A673 (cell line): ENCODE measurements at regions not wholly inside any gene's neighbourhood (a gene's known extent, or its start where the extent isn't known, plus 50 kb on each side); places are given as distances from the start of the nearest gene placed in this dataset.

Source experiments
- BruUV-seq: library from RNA; stranded (reverse); fragments of 400-500 nt; replicated peaks from 2 replicates; lab custom pipeline; 2021; lab: Mats Ljungman, UMichigan
- CTCF ChIA-PET: fragments of 300-600 bp; sonication (Branson Sonifier 250); formaldehyde crosslinking; loops from one replicate; lab custom pipeline; 2022; ENCODE audit warnings: antibody characterized with exemption; lab: Charles Lee
- POLR2A ChIA-PET: fragments of 300-600 bp; sonication (Branson Sonifier 250); formaldehyde crosslinking; loops from one replicate; lab custom pipeline; 2022; ENCODE audit warnings: antibody characterized with exemption; ENCODE audit not compliant: low non-redundant PET; lab: Charles Lee
- DNase-seq: peaks from one replicate; pipeline ENCODE4 v3.0.0-alpha.2; 2015; ENCODE audit warnings: low spot score
- H3K27ac ChIP-seq: fragments of 200-600 bp; sonication (generic); 2 replicates; pipeline ENCODE4 v1.5.1; 2016; ENCODE audit warnings: mixed run types, low read depth, mild to moderate bottlenecking, mixed read lengths, antibody characterized with exemption, low read length; ENCODE audit not compliant: poor library complexity, severe bottlenecking
- H3K27me3 ChIP-seq: fragments of 200-600 bp; sonication (generic); replicated peaks from 2 replicates; pipeline ENCODE4 v1.6.1; 2017; ENCODE audit warnings: mixed run types, low read depth, mild to moderate bottlenecking, mixed read lengths, antibody characterized with exemption, low read length; ENCODE audit not compliant: insufficient read depth, poor library complexity
- H3K36me3 ChIP-seq: fragments of 200-600 bp; sonication (generic); 2 replicates; pipeline ENCODE4 v1.6.1; 2016; ENCODE audit warnings: mixed run types, mild to moderate bottlenecking, mixed read lengths, antibody characterized with exemption, low read length; ENCODE audit not compliant: insufficient read depth, poor library complexity, severe bottlenecking
- H3K4me1 ChIP-seq: fragments of 200-600 bp; sonication (generic); 2 replicates; pipeline ENCODE4 v1.6.1; 2017; ENCODE audit warnings: mixed run types, mild to moderate bottlenecking, mixed read lengths, antibody characterized with exemption, low read length; ENCODE audit not compliant: insufficient read depth, poor library complexity, severe bottlenecking
- H3K4me3 ChIP-seq: fragments of 200-600 bp; sonication (generic); 2 replicates; pipeline ENCODE4 v1.5.1; 2016; ENCODE audit warnings: low read depth, mixed run types, mild to moderate bottlenecking, mixed read lengths, low read length; ENCODE audit not compliant: poor library complexity, severe bottlenecking
- H3K9me3 ChIP-seq: fragments of 200-600 bp; sonication (generic); 2 replicates; pipeline ENCODE4 v1.6.1; 2016; ENCODE audit warnings: mixed run types, low read depth, mild to moderate bottlenecking, mixed read lengths, antibody characterized with exemption, low read length; ENCODE audit not compliant: poor library complexity, severe bottlenecking
- CTCF ChIP-seq: fragments of 300-800, 200-600 bp; sonication (generic); conservative IDR thresholded peaks from 2 replicates; pipeline ENCODE4 v1.5.1; 2017; ENCODE audit warnings: low read depth, mild to moderate bottlenecking, antibody characterized with exemption, low read length, moderate library complexity, mixed read lengths
- EZH2 ChIP-seq: fragments of 200-600 bp; sonication (generic); IDR thresholded peaks from 2 replicates; pipeline ENCODE4 v1.6.1; 2017; ENCODE audit warnings: borderline replicate concordance, low read depth, mild to moderate bottlenecking, mixed read lengths, antibody characterized with exemption, low read length; ENCODE audit not compliant: poor library complexity, severe bottlenecking
- intact Hi-C: fragments of 100-400 bp; cut with micrococcal nuclease; formaldehyde crosslinking; loops from one replicate; pipeline ENCODE4 v1.10.0; 2022; ENCODE audit not compliant: unreplicated experiment

GRCh38 chr3:43862470-43862869 is 171.7 kb downstream of the ABHD5 start:
- no peak for TF ChIP-seq EZH2
- no peak for TF ChIP-seq CTCF
- no peaks in the 10 kb centered on the region for H3K27me3 ChIP-seq
- DNase-seq: no peak
- H3K9me3 ChIP-seq: no peaks in the 10 kb centered on the region
- POLR2A ChIA-PET: no interaction called here
- no peak overlapping the region for H3K4me3 ChIP-seq
- H3K27ac ChIP-seq: no peak overlapping the region
- H3K36me3 ChIP-seq: no peaks in the 10 kb centered on the region
- BruUV-seq: no TSS peak
- CTCF ChIA-PET: no interaction called here
- no peaks in the 10 kb centered on the region for H3K4me1 ChIP-seq
- intact Hi-C loops: no loop called here

GRCh38 chr3:43862992-43863805 is 172.5 kb downstream of the ABHD5 start:
- H3K36me3 ChIP-seq: no peaks in the 10 kb centered on the region
- H3K27ac ChIP-seq: no peak overlapping the region
- DNase-seq: no peak
- no peaks in the 10 kb centered on the region for H3K9me3 ChIP-seq
- no peak overlapping the region for H3K4me3 ChIP-seq
- TF ChIP-seq CTCF (no peak), EZH2 (no peak)
- no peaks in the 10 kb centered on the region for H3K27me3 ChIP-seq
- CTCF ChIA-PET: no interaction called here
- no TSS peak for BruUV-seq
- intact Hi-C loops: no loop called here
- POLR2A ChIA-PET: no interaction called here
- H3K4me1 ChIP-seq: no peaks in the 10 kb centered on the region

GRCh38 chr3:43863966-43864933 is 173.5 kb downstream of the ABHD5 start:
- Histone ChIP-seq H3K4me3 (no peak overlapping the region), H3K27ac (no peak overlapping the region), H3K27me3 (no peaks in the 10 kb centered on the region), H3K4me1 (no peaks in the 10 kb centered on the region), H3K36me3 (no peaks in the 10 kb centered on the region), H3K9me3 (no peaks in the 10 kb centered on the region)
- intact Hi-C loops: no loop called here
- ChIA-PET CTCF (no interaction called here), POLR2A (no interaction called here)
- BruUV-seq: no TSS peak
- DNase-seq: no peak
- no peak for TF ChIP-seq CTCF
- TF ChIP-seq EZH2: no peak
